Activated T-cell treated with anti-CD3 and anti-CD28 coated beads, Interleukin-2, amount 50 U/mL, for 4 hours (primary cell): ENCODE measurements at regions not wholly inside any gene's neighbourhood (a gene's known extent, or its start where the extent isn't known, plus 50 kb on each side); places are given as distances from the start of the nearest gene placed in this dataset.

ENCODE experiments used
- ATAC-seq, 2 donors: fragments of 200-7000 bp; cut with Tn5 transposase; one replicate each; pipeline ENCODE4 v1.10.0; 2021
- DNase-seq: peaks from one replicate; pipeline ENCODE4 v3.0.0-alpha.2; 2020
- H3K27me3 Mint-ChIP-seq: one replicate; pipeline ENCODE4 v1.8.0; 2021; ENCODE audit warnings: low read depth, mixed read lengths
- H3K36me3 Mint-ChIP-seq: one replicate; pipeline ENCODE4 v1.8.0; 2022; ENCODE audit warnings: mixed read lengths; ENCODE audit not compliant: insufficient read depth
- H3K4me1 Mint-ChIP-seq: one replicate; pipeline ENCODE4 v1.8.0; 2021; ENCODE audit warnings: low read depth, mixed read lengths
- H3K4me3 Mint-ChIP-seq: one replicate; pipeline ENCODE4 v1.8.0; 2021; ENCODE audit warnings: mild to moderate bottlenecking, moderate library complexity, mixed read lengths
- H3K9me3 Mint-ChIP-seq: one replicate; pipeline ENCODE4 v1.8.0; 2021; ENCODE audit warnings: mixed read lengths

- H3K27me3 Mint-ChIP-seq, result no peaks in the 10 kb centered on the region
- peaks cover 1% of the 10 kb centered on the region for H3K36me3 Mint-ChIP-seq
- peaks cover 48% of the 10 kb centered on the region for H3K9me3 Mint-ChIP-seq
- H3K4me1 Mint-ChIP-seq, result no peaks in the 10 kb centered on the region
- DNase-seq (no peak), ATAC-seq (no peak)
- no peak overlapping the region for H3K4me3 Mint-ChIP-seq
Measured at GRCh38 chr19:56927791-56928207, 87.3 kb upstream of the PEG3 start.

GRCh38 chr19:56930647-56931535 is 90.4 kb upstream of the PEG3 start:
- Mint-ChIP-seq H3K36me3 (peaks cover 1% of the 10 kb centered on the region), H3K4me1 (no peaks in the 10 kb centered on the region), H3K27me3 (no peaks in the 10 kb centered on the region), H3K9me3 (peaks cover 39% of the 10 kb centered on the region), H3K4me3 (no peak overlapping the region)
- DNase-seq (no peak), ATAC-seq (no peak)

- H3K27me3 Mint-ChIP-seq, result no peaks in the 10 kb centered on the region
- peaks cover 2% of the 10 kb centered on the region for H3K36me3 Mint-ChIP-seq
- H3K4me3 Mint-ChIP-seq, result no peak overlapping the region
- DNase-seq (no peak), ATAC-seq (no peak)
- peaks cover 38% of the 10 kb centered on the region for H3K9me3 Mint-ChIP-seq
- no peaks in the 10 kb centered on the region for H3K4me1 Mint-ChIP-seq
Measured at GRCh38 chr19:56933014-56933705, 92.6 kb upstream of the PEG3 start.

- no peak for ATAC-seq
- Mint-ChIP-seq H3K4me1 (no peaks in the 10 kb centered on the region), H3K9me3 (peaks cover 42% of the 10 kb centered on the region), H3K27me3 (no peaks in the 10 kb centered on the region), H3K4me3 (no peak overlapping the region), H3K36me3 (peaks cover 2% of the 10 kb centered on the region)
- no peak for DNase-seq
Measured at GRCh38 chr19:56934438-56935090, 94.0 kb upstream of the PEG3 start.

- Mint-ChIP-seq H3K9me3 (peaks cover 41% of the 10 kb centered on the region), H3K27me3 (no peaks in the 10 kb centered on the region), H3K36me3 (peaks cover 2% of the 10 kb centered on the region), H3K4me1 (no peaks in the 10 kb centered on the region), H3K4me3 (no peak overlapping the region)
- no peak for ATAC-seq
- DNase-seq, result no peak
Measured at GRCh38 chr19:56939951-56940350, 99.4 kb upstream of the PEG3 start.

GRCh38 chr19:56942756-56943155 is 102.2 kb upstream of the PEG3 start:
- Mint-ChIP-seq H3K4me3 (no peak overlapping the region), H3K27me3 (no peaks in the 10 kb centered on the region), H3K9me3 (peaks cover 44% of the 10 kb centered on the region), H3K36me3 (peaks cover 1% of the 10 kb centered on the region), H3K4me1 (no peaks in the 10 kb centered on the region)
- DNase-seq (no peak), ATAC-seq (no peak)

GRCh38 chr19:56946159-56946558 is 105.6 kb upstream of the PEG3 start:
- ATAC-seq, result no peak
- Mint-ChIP-seq H3K4me1 (no peaks in the 10 kb centered on the region), H3K4me3 (no peak overlapping the region), H3K9me3 (peaks cover 37% of the 10 kb centered on the region), H3K27me3 (no peaks in the 10 kb centered on the region), H3K36me3 (peaks cover 3% of the 10 kb centered on the region)
- no peak for DNase-seq

- Mint-ChIP-seq H3K4me1 (no peaks in the 10 kb centered on the region), H3K4me3 (no peak overlapping the region), H3K27me3 (no peaks in the 10 kb centered on the region), H3K36me3 (peaks cover 3% of the 10 kb centered on the region), H3K9me3 (peaks cover 34% of the 10 kb centered on the region)
- DNase-seq (no peak), ATAC-seq (no peak)
Measured at GRCh38 chr19:56947206-56947605, 106.7 kb upstream of the PEG3 start.

- DNase-seq (no peak), ATAC-seq (no peak)
- peaks cover 3% of the 10 kb centered on the region for H3K36me3 Mint-ChIP-seq
- H3K9me3 Mint-ChIP-seq, result peaks cover 38% of the 10 kb centered on the region
- H3K27me3 Mint-ChIP-seq, result no peaks in the 10 kb centered on the region
- no peaks in the 10 kb centered on the region for H3K4me1 Mint-ChIP-seq
- H3K4me3 Mint-ChIP-seq, result no peak overlapping the region
Measured at GRCh38 chr19:56949626-56950025, 109.1 kb upstream of the PEG3 start.

GRCh38 chr19:56951672-56952071 is 111.1 kb upstream of the PEG3 start:
- peaks cover 41% of the 10 kb centered on the region for H3K9me3 Mint-ChIP-seq

GRCh38 chr19:56953470-56953869 is 112.9 kb upstream of the PEG3 start:
- DNase-seq (no peak), ATAC-seq (no peak)
- Mint-ChIP-seq H3K9me3 (peaks cover 38% of the 10 kb centered on the region), H3K4me3 (no peak overlapping the region), H3K27me3 (no peaks in the 10 kb centered on the region), H3K4me1 (no peaks in the 10 kb centered on the region), H3K36me3 (peaks cover 1% of the 10 kb centered on the region)

More at GRCh38 chr19:56951672-56952071, 111.1 kb upstream of the PEG3 start:
- DNase-seq (no peak), ATAC-seq (no peak)
- Mint-ChIP-seq H3K36me3 (peaks cover 1% of the 10 kb centered on the region), H3K4me1 (no peaks in the 10 kb centered on the region), H3K4me3 (no peak overlapping the region), H3K27me3 (no peaks in the 10 kb centered on the region)

- peaks cover 38% of the 10 kb centered on the region for H3K9me3 Mint-ChIP-seq
- no peak overlapping the region for H3K4me3 Mint-ChIP-seq
- no peaks in the 10 kb centered on the region for H3K27me3 Mint-ChIP-seq
- no peak for ATAC-seq
- no peaks in the 10 kb centered on the region for H3K36me3 Mint-ChIP-seq
- no peaks in the 10 kb centered on the region for H3K4me1 Mint-ChIP-seq
- DNase-seq, result no peak
Measured at GRCh38 chr19:56955637-56956216, 115.2 kb upstream of the PEG3 start.

- H3K9me3 Mint-ChIP-seq, result peaks cover 38% of the 10 kb centered on the region
- no peaks in the 10 kb centered on the region for H3K36me3 Mint-ChIP-seq
- ATAC-seq (no peak), DNase-seq (no peak)
- no peaks in the 10 kb centered on the region for H3K4me1 Mint-ChIP-seq
- no peak overlapping the region for H3K4me3 Mint-ChIP-seq
- no peaks in the 10 kb centered on the region for H3K27me3 Mint-ChIP-seq
Measured at GRCh38 chr19:56956503-56957226, 116.1 kb upstream of the PEG3 start.

- H3K9me3 Mint-ChIP-seq, result peaks cover 34% of the 10 kb centered on the region
- H3K27me3 Mint-ChIP-seq, result no peaks in the 10 kb centered on the region
- ATAC-seq (no peak), DNase-seq (no peak)
- H3K36me3 Mint-ChIP-seq, result no peaks in the 10 kb centered on the region
- H3K4me3 Mint-ChIP-seq, result no peak overlapping the region
- no peaks in the 10 kb centered on the region for H3K4me1 Mint-ChIP-seq
Measured at GRCh38 chr19:56959205-56959604, 118.7 kb upstream of the PEG3 start.
